ENCODE measurements at regions not wholly inside any gene's neighbourhood (a gene's known extent, or its start where the extent isn't known, plus 50 kb on each side); places are given as distances from the start of the nearest gene placed in this dataset.
"Not testable (repeated sequence)": the region's sequence is repeated elsewhere in the genome, so short reads cannot be mapped to it uniquely, and the experiment has no call there.

DNA sequence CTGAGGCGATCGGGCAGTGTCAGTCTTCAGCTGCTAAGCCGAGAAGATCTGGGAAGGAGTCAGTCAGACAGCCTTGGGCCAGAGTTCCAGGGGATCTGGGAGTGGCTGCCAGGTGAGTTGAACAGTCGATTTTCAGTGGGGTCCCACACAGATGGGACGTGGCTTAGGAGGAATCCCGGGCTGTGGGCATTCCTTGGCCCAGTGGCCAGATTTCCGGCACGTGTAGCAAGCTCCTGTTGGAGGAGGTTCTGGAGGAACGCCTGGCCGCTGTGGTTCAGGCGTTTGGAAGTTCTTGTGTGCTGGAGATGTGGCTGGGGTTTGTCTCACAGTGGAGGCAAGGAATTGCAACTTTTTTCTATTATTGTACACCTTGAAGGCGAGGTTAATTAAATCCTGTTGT, 269.4 kb upstream of the SLC16A7 start:
- H3K27me3 Mint-ChIP-seq; H3K4me1 ChIP-seq (ENCODE audit: insufficient read depth, low read length); H3K27ac ChIP-seq (ENCODE audit: low read depth, low read length); H3K27ac Mint-ChIP-seq; H3K4me3 Mint-ChIP-seq; DNase-seq; CTCF ChIA-PET; H3K9me3 Mint-ChIP-seq; H3K36me3 Mint-ChIP-seq; H3K9me3 ChIP-seq (ENCODE audit: low read length); H3K4me1 Mint-ChIP-seq; POLR2A ChIA-PET; H3K36me3 ChIP-seq (ENCODE audit: insufficient read depth, low read length); H3K4me3 ChIP-seq (ENCODE audit: low read length); H3K27me3 ChIP-seq (ENCODE audit: insufficient read depth, low read length, poor library complexity, severe bottlenecking): not testable (repeated sequence)

DNA sequence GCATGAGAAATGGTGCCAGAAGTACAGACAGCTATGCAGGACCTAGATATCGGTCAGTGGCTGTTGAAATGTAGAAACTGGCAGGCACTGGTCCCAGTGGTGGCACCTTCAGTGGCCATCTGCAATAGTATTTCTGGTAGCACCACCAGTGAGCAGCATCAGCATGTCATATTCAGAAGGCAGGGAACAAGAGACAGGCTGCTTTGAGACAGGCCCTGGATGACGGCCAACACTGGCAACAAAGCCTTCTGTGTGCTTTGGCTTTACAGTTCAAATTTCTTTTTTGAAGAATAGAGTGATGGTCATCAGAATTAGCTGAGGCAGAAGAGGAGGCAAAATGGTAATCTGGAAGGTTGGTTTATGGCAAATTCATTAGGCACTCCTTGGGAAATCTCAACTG, 273.4 kb upstream of the SLC16A7 start:
- Mint-ChIP-seq H3K36me3 (no peaks in the 10 kb centered on the region), H3K4me3 (no peak overlapping the region), H3K4me1 (no peaks in the 10 kb centered on the region), H3K27me3 (no peaks in the 10 kb centered on the region), H3K9me3 (peaks cover 0 to 3% (median 0%) of the 10 kb centered on the region in 5 donors), H3K27ac (no peak overlapping the region)
- Histone ChIP-seq H3K27me3 (ENCODE audit: insufficient read depth, low read length, poor library complexity, severe bottlenecking) (no peaks in the 10 kb centered on the region), H3K4me3 (ENCODE audit: low read length) (no peak overlapping the region), H3K36me3 (ENCODE audit: insufficient read depth, low read length) (no peaks in the 10 kb centered on the region), H3K4me1 (ENCODE audit: insufficient read depth, low read length) (no peaks in the 10 kb centered on the region), H3K27ac (ENCODE audit: low read depth, low read length) (no peak overlapping the region), H3K9me3 (ENCODE audit: low read length) (no peaks in the 10 kb centered on the region)
- POLR2A ChIA-PET, result no interaction called here
- DNase-seq, result no peak
- CTCF ChIA-PET, result no interaction called here

- no peak overlapping the region for H3K27ac ChIP-seq (ENCODE audit: low read depth, low read length)
- no peak overlapping the region for H3K4me3 Mint-ChIP-seq
- no peaks in the 10 kb centered on the region for H3K4me1 ChIP-seq (ENCODE audit: insufficient read depth, low read length)
- POLR2A ChIA-PET, result no interaction called here
- no peaks in the 10 kb centered on the region for H3K27me3 ChIP-seq (ENCODE audit: insufficient read depth, low read length, poor library complexity, severe bottlenecking)
- no peaks in the 10 kb centered on the region for H3K9me3 ChIP-seq (ENCODE audit: low read length)
- H3K36me3 Mint-ChIP-seq, result no peaks in the 10 kb centered on the region
- H3K36me3 ChIP-seq (ENCODE audit: insufficient read depth, low read length), result no peaks in the 10 kb centered on the region
- no peaks in the 10 kb centered on the region for H3K27me3 Mint-ChIP-seq
- H3K27ac Mint-ChIP-seq, result no peak overlapping the region
- H3K4me3 ChIP-seq (ENCODE audit: low read length), result no peak overlapping the region
- DNase-seq, result no peak
- H3K4me1 Mint-ChIP-seq, result no peaks in the 10 kb centered on the region
- CTCF ChIA-PET, result no interaction called here
- H3K9me3 Mint-ChIP-seq, result peaks cover 0 to 5% (median 0%) of the 10 kb centered on the region in 5 donors
Measured at GRCh38 chr12:59321278-59321677, 274.6 kb upstream of the SLC16A7 start.

- no peaks in the 10 kb centered on the region for H3K4me1 ChIP-seq (ENCODE audit: insufficient read depth, low read length)
- POLR2A ChIA-PET, result no interaction called here
- Mint-ChIP-seq H3K4me1 (no peaks in the 10 kb centered on the region), H3K27me3 (no peaks in the 10 kb centered on the region), H3K4me3 (no peak overlapping the region), H3K36me3 (no peaks in the 10 kb centered on the region), H3K27ac (no peak overlapping the region), H3K9me3 (peaks cover 0 to 5% (median 0%) of the 10 kb centered on the region in 5 donors)
- no peaks in the 10 kb centered on the region for H3K9me3 ChIP-seq (ENCODE audit: low read length)
- H3K27ac ChIP-seq (ENCODE audit: low read depth, low read length), result no peak overlapping the region
- DNase-seq, result no peak
- no peaks in the 10 kb centered on the region for H3K36me3 ChIP-seq (ENCODE audit: insufficient read depth, low read length)
- no peak overlapping the region for H3K4me3 ChIP-seq (ENCODE audit: low read length)
- no peaks in the 10 kb centered on the region for H3K27me3 ChIP-seq (ENCODE audit: insufficient read depth, low read length, poor library complexity, severe bottlenecking)
- CTCF ChIA-PET, result no interaction called here
Measured at GRCh38 chr12:59320112-59320511, 275.7 kb upstream of the SLC16A7 start.

GRCh38 chr12:59318940-59319339, 276.9 kb upstream of the SLC16A7 start:
- Mint-ChIP-seq H3K27me3 (no peaks in the 10 kb centered on the region), H3K4me1 (no peaks in the 10 kb centered on the region), H3K4me3 (no peak overlapping the region), H3K27ac (no peak overlapping the region), H3K9me3 (peaks cover 0 to 5% (median 0%) of the 10 kb centered on the region in 5 donors), H3K36me3 (no peaks in the 10 kb centered on the region)
- no peaks in the 10 kb centered on the region for H3K4me1 ChIP-seq (ENCODE audit: insufficient read depth, low read length)
- POLR2A ChIA-PET, result no interaction called here
- no peaks in the 10 kb centered on the region for H3K36me3 ChIP-seq (ENCODE audit: insufficient read depth, low read length)
- no peaks in the 10 kb centered on the region for H3K9me3 ChIP-seq (ENCODE audit: low read length)
- H3K27ac ChIP-seq (ENCODE audit: low read depth, low read length), result no peak overlapping the region
- CTCF ChIA-PET, result no interaction called here
- no peak overlapping the region for H3K4me3 ChIP-seq (ENCODE audit: low read length)
- no peaks in the 10 kb centered on the region for H3K27me3 ChIP-seq (ENCODE audit: insufficient read depth, low read length, poor library complexity, severe bottlenecking)
- DNase-seq, result no peak

- no peak overlapping the region for H3K27ac ChIP-seq (ENCODE audit: low read depth, low read length)
- CTCF ChIA-PET, result no interaction called here
- no peak overlapping the region for H3K4me3 ChIP-seq (ENCODE audit: low read length)
- Mint-ChIP-seq H3K4me1 (no peaks in the 10 kb centered on the region), H3K36me3 (no peaks in the 10 kb centered on the region), H3K27me3 (no peaks in the 10 kb centered on the region), H3K27ac (no peak overlapping the region), H3K9me3 (peaks cover 0 to 8% (median 0%) of the 10 kb centered on the region in 5 donors), H3K4me3 (no peak overlapping the region)
- POLR2A ChIA-PET, result no interaction called here
- no peaks in the 10 kb centered on the region for H3K36me3 ChIP-seq (ENCODE audit: insufficient read depth, low read length)
- H3K9me3 ChIP-seq (ENCODE audit: low read length), result no peaks in the 10 kb centered on the region
- no peaks in the 10 kb centered on the region for H3K27me3 ChIP-seq (ENCODE audit: insufficient read depth, low read length, poor library complexity, severe bottlenecking)
- DNase-seq, result no peak
- H3K4me1 ChIP-seq (ENCODE audit: insufficient read depth, low read length), result no peaks in the 10 kb centered on the region
Measured at GRCh38 chr12:59317598-59317997, 278.2 kb upstream of the SLC16A7 start.

GRCh38 chr12:59316938-59317337, 278.9 kb upstream of the SLC16A7 start:
- ChIA-PET POLR2A (no interaction called here), CTCF (no interaction called here)
- Histone ChIP-seq H3K36me3 (ENCODE audit: insufficient read depth, low read length) (no peaks in the 10 kb centered on the region), H3K9me3 (ENCODE audit: low read length) (no peaks in the 10 kb centered on the region), H3K27ac (ENCODE audit: low read depth, low read length) (no peak overlapping the region), H3K27me3 (ENCODE audit: insufficient read depth, low read length, poor library complexity, severe bottlenecking) (no peaks in the 10 kb centered on the region), H3K4me3 (ENCODE audit: low read length) (no peak overlapping the region), H3K4me1 (ENCODE audit: insufficient read depth, low read length) (no peaks in the 10 kb centered on the region)
- Mint-ChIP-seq H3K27me3 (no peaks in the 10 kb centered on the region), H3K27ac (no peak overlapping the region), H3K4me1 (no peaks in the 10 kb centered on the region), H3K9me3 (peaks cover 0 to 8% (median under 1%) of the 10 kb centered on the region in 5 donors), H3K4me3 (no peak overlapping the region), H3K36me3 (no peaks in the 10 kb centered on the region)
- DNase-seq, result no peak

DNA sequence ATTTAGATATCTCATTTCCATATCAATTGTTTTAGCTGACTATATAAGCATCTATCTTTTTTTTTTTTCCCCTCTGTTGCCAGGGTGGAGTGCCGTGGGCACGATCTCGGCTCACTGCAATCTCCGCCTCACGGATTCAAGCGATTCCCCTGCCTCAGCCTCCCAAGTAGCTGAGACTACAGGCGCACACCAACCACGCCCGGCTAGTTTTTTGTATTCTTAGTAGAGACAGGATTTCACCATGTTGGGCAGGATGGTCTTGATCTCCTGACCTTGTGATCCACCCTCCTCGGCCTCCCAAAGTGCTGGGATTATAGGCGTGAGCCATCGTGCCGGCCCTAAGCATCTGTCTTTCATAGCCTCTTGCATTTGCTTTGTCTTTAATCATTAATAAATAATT, 279.5 kb upstream of the SLC16A7 start:
- DNase-seq; H3K9me3 ChIP-seq (ENCODE audit: low read length); H3K4me1 Mint-ChIP-seq; H3K4me3 ChIP-seq (ENCODE audit: low read length); CTCF ChIA-PET; H3K36me3 ChIP-seq (ENCODE audit: insufficient read depth, low read length); POLR2A ChIA-PET; H3K27me3 ChIP-seq (ENCODE audit: insufficient read depth, low read length, poor library complexity, severe bottlenecking); H3K4me3 Mint-ChIP-seq; H3K27ac Mint-ChIP-seq; H3K27me3 Mint-ChIP-seq; H3K36me3 Mint-ChIP-seq; H3K4me1 ChIP-seq (ENCODE audit: insufficient read depth, low read length); H3K27ac ChIP-seq (ENCODE audit: low read depth, low read length): not testable (repeated sequence)
- H3K9me3 Mint-ChIP-seq, result peaks cover 3 to 12% (median 6%) of the 10 kb centered on the region in 5 donors

GRCh38 chr12:59314209-59314608, 281.6 kb upstream of the SLC16A7 start:
- H3K4me3 ChIP-seq (ENCODE audit: low read length), result no peak overlapping the region
- H3K27me3 ChIP-seq (ENCODE audit: insufficient read depth, low read length, poor library complexity, severe bottlenecking), result no peaks in the 10 kb centered on the region
- no peak overlapping the region for H3K27ac ChIP-seq (ENCODE audit: low read depth, low read length)
- Mint-ChIP-seq H3K4me1 (no peaks in the 10 kb centered on the region), H3K36me3 (peaks cover 0 to 2% (median 0%) of the 10 kb centered on the region in 3 donors), H3K27ac (no peak overlapping the region), H3K4me3 (no peak overlapping the region), H3K27me3 (no peaks in the 10 kb centered on the region), H3K9me3 (peaks cover 7 to 16% (median 9%) of the 10 kb centered on the region in 5 donors)
- no peaks in the 10 kb centered on the region for H3K36me3 ChIP-seq (ENCODE audit: insufficient read depth, low read length)
- H3K4me1 ChIP-seq (ENCODE audit: insufficient read depth, low read length), result no peaks in the 10 kb centered on the region
- ChIA-PET POLR2A (no interaction called here), CTCF (no interaction called here)
- no peak for DNase-seq
- no peaks in the 10 kb centered on the region for H3K9me3 ChIP-seq (ENCODE audit: low read length)

Data from CD8-positive, alpha-beta memory T cell (primary cell).